Sigmoid colon (tissue), 4 donors: ENCODE measurements at regions not wholly inside any gene's neighbourhood (a gene's known extent, or its start where the extent isn't known, plus 50 kb on each side); places are given as distances from the start of the nearest gene placed in this dataset.

Experiments
- EP300 ChIP-seq, 4 donors: sonication (generic); formaldehyde crosslinking; IDR thresholded peaks; one replicate each; pipeline ENCODE4 v1.6.1; 2017; ENCODE audit warnings: antibody characterized with exemption in 4 of 4
- POLR2A ChIP-seq, 2 donors: fragments of 450-650 bp; IDR thresholded peaks; one replicate each; pipeline ENCODE4 v1.6.1; 2016; ENCODE audit warnings: antibody characterized with exemption in 2 of 2, mild to moderate bottlenecking in 2 of 2, moderate library complexity in 2 of 2
- POLR2AphosphoS5 ChIP-seq, 4 donors: sonication (generic); formaldehyde crosslinking; IDR thresholded peaks; one replicate each; pipeline ENCODE4 v1.6.1; 2017; ENCODE audit warnings: antibody characterized with exemption in 4 of 4
- TF ChIP-seq, protein P1 (sequence below), 4 experiments: fragments of 450-650 bp in 3 of 4; fragments of 200-600 bp in 1 of 4; IDR thresholded peaks; one replicate each; pipeline ENCODE4 v1.5.1; 2016 to 2019; ENCODE audit warnings: antibody characterized with exemption in 4 of 4, mild to moderate bottlenecking in 3 of 4, moderate library complexity in 2 of 4

- TF ChIP-seq, protein P1, sequence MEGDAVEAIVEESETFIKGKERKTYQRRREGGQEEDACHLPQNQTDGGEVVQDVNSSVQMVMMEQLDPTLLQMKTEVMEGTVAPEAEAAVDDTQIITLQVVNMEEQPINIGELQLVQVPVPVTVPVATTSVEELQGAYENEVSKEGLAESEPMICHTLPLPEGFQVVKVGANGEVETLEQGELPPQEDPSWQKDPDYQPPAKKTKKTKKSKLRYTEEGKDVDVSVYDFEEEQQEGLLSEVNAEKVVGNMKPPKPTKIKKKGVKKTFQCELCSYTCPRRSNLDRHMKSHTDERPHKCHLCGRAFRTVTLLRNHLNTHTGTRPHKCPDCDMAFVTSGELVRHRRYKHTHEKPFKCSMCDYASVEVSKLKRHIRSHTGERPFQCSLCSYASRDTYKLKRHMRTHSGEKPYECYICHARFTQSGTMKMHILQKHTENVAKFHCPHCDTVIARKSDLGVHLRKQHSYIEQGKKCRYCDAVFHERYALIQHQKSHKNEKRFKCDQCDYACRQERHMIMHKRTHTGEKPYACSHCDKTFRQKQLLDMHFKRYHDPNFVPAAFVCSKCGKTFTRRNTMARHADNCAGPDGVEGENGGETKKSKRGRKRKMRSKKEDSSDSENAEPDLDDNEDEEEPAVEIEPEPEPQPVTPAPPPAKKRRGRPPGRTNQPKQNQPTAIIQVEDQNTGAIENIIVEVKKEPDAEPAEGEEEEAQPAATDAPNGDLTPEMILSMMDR (IDR thresholded peaks at IDR 0.05): no peak
- TF ChIP-seq EP300 (IDR thresholded peaks at IDR 0.05): no peak
- no peak for TF ChIP-seq POLR2AphosphoS5 (IDR thresholded peaks at IDR 0.05)
- TF ChIP-seq POLR2A (IDR thresholded peaks at IDR 0.05): no peak
These were observed 438.4 kb upstream of the OR4E1 start for GRCh38 chr14:22112004-22112403.
